ENCODE measurements at regions not wholly inside any gene's neighbourhood (a gene's known extent, or its start where the extent isn't known, plus 50 kb on each side); places are given as distances from the start of the nearest gene placed in this dataset.

DNA sequence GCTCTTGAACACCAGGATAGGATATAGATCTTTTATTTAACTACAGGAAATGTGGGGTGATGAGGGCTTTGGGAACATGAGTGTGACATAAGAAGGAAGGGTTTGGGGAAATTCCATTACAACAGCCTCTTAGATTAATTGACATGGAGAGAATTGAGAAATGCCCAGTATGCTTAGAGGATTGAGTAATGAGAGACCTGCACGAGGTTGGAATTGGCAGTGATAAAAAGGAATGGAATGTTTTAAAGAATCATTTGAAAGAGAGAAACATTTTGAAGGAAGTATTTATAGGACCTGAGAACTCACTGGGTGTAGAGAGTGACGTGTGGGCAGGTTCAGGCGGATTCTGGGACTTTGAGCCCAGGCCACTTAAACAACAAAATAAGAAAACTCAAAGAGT lies 227.0 kb downstream of the BMP2 start:
- no peak overlapping the region for H2BK120ac ChIP-seq (ENCODE audit: low read depth, low read length)
- no peak overlapping the region for H3K14ac ChIP-seq (ENCODE audit: low read length in 2 of 2)
- no peaks in the 10 kb centered on the region for H3K79me1 ChIP-seq (replicated peaks; ENCODE audit: low read length, poor library complexity, severe bottlenecking)
- no peak overlapping the region for H4K91ac ChIP-seq (ENCODE audit: low read length)
- H4K8ac ChIP-seq (ENCODE audit: low read length), result no peak overlapping the region
- no peak overlapping the region for H3K18ac ChIP-seq (ENCODE audit: low read depth in 1 of 2, low read length in 2 of 2)
- no peaks in the 10 kb centered on the region for H3K27me3 ChIP-seq (ENCODE audit: control insufficient read depth in 1 of 2, insufficient read depth in 1 of 2, low read length in 2 of 2)
- H3K4me2 ChIP-seq (ENCODE audit: low read length, poor library complexity, severe bottlenecking), result no peak overlapping the region
- no peaks in the 10 kb centered on the region for H3K36me3 ChIP-seq (ENCODE audit: control insufficient read depth in 1 of 2, insufficient read depth in 2 of 2, low read depth in 1 of 2, low read length in 2 of 2)
- H2AK5ac ChIP-seq (ENCODE audit: low read length, severe bottlenecking), result no peak overlapping the region
- 44% methylated on average over 1 of the region's 3 CpGs for WGBS
- H3K4me3 ChIP-seq (ENCODE audit: insufficient read depth in 1 of 2, low read depth in 1 of 2, low read length in 2 of 2), result no peak overlapping the region
- H2AFZ ChIP-seq (ENCODE audit: low read depth, low read length), result no peak overlapping the region
- peaks cover 1% of the 10 kb centered on the region for H3K4me1 ChIP-seq (ENCODE audit: control insufficient read depth, insufficient read depth, low read depth, low read length)
- H3K27ac ChIP-seq (ENCODE audit: low read length, poor library complexity, severe bottlenecking), result no peak overlapping the region
- no peak overlapping the region for H2BK5ac ChIP-seq (ENCODE audit: low read depth, low read length, poor library complexity, severe bottlenecking)
- no peak overlapping the region for H2BK15ac ChIP-seq (ENCODE audit: low read depth, poor library complexity, severe bottlenecking)
- no peak overlapping the region for H3K4ac ChIP-seq (ENCODE audit: low read depth in 1 of 2, low read length in 2 of 2)
- no peak overlapping the region for H2BK12ac ChIP-seq (ENCODE audit: low read length in 2 of 2)
- H3K9me3 ChIP-seq (ENCODE audit: control insufficient read depth, low read length), result no peaks in the 10 kb centered on the region
- peak; percentile 13 for DNase-seq
- H3K23ac ChIP-seq (ENCODE audit: low read length in 2 of 2), result no peak overlapping the region
- no peak overlapping the region for H3K9ac ChIP-seq (ENCODE audit: low read length)

DNA sequence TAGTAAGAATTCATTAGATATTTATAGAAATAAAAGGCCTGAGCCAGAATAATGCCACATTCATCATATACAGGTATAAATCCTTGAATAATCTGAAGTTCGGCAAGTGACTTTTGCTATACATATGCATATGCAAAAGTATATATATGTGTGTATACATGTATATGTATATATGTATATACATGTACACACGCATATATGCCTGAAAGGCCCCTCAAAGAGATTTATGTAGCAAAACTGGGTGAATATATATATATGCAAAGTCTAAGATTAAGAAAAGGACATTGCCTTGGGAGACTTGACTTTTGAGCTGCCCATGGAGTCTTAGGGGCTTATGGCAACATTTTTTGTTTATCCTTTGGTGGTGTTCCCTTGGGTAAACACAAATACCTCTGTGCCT lies 231.4 kb downstream of the BMP2 start:
- Histone ChIP-seq H4K91ac (ENCODE audit: low read length) (no peak overlapping the region), H3K4me2 (ENCODE audit: low read length, poor library complexity, severe bottlenecking) (no peak overlapping the region), H2BK120ac (ENCODE audit: low read depth, low read length) (no peak overlapping the region), H2BK5ac (ENCODE audit: low read depth, low read length, poor library complexity, severe bottlenecking) (no peak overlapping the region), H4K8ac (ENCODE audit: low read length) (no peak overlapping the region), H2AK5ac (ENCODE audit: low read length, severe bottlenecking) (no peak overlapping the region), H3K36me3 (ENCODE audit: control insufficient read depth in 1 of 2, insufficient read depth in 2 of 2, low read depth in 1 of 2, low read length in 2 of 2) (no peaks in the 10 kb centered on the region), H3K9ac (ENCODE audit: low read length) (no peak overlapping the region), H3K9me3 (ENCODE audit: control insufficient read depth, low read length) (peaks cover 4% of the 10 kb centered on the region), H3K4ac (ENCODE audit: low read depth in 1 of 2, low read length in 2 of 2) (no peak overlapping the region), H3K27me3 (ENCODE audit: control insufficient read depth in 1 of 2, insufficient read depth in 1 of 2, low read length in 2 of 2) (no peaks in the 10 kb centered on the region), H2AFZ (ENCODE audit: low read depth, low read length) (no peak overlapping the region), H3K79me1 (replicated peaks; ENCODE audit: low read length, poor library complexity, severe bottlenecking) (no peaks in the 10 kb centered on the region), H3K4me1 (ENCODE audit: control insufficient read depth, insufficient read depth, low read depth, low read length) (peaks cover 1% of the 10 kb centered on the region), H3K18ac (ENCODE audit: low read depth in 1 of 2, low read length in 2 of 2) (no peak overlapping the region), H3K4me3 (ENCODE audit: insufficient read depth in 1 of 2, low read depth in 1 of 2, low read length in 2 of 2) (no peak overlapping the region), H2BK15ac (ENCODE audit: low read depth, poor library complexity, severe bottlenecking) (no peak overlapping the region), H3K23ac (ENCODE audit: low read length in 2 of 2) (no peak overlapping the region), H2BK12ac (ENCODE audit: low read length in 2 of 2) (no peak overlapping the region), H3K14ac (ENCODE audit: low read length in 2 of 2) (no peak overlapping the region), H3K27ac (ENCODE audit: low read length, poor library complexity, severe bottlenecking) (no peak overlapping the region)
- no peak for DNase-seq
- no CpG with 5 or more reads among the region's 2 CpGs for WGBS

DNA sequence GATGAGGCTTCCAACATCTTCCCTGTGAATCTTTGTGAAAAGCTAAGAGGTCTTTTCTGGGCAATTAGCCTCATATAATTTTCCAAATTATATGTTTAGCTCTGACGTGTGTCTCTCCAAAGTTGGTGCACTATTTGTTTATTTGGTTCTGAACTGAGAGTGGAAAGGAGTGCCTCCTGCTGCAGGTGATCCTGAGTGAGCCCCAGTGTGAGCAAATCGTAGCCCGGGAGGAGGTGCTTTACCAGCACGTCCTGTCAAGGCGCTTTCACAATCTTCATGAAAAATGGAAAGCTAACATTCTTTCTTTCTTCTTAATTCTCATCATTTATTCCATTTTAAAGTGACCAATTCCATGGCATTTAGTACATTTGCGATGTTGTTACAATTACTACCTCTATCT lies 231.9 kb downstream of the BMP2 start:
- H3K4ac ChIP-seq (ENCODE audit: low read depth in 1 of 2, low read length in 2 of 2), result no peak overlapping the region

DNA sequence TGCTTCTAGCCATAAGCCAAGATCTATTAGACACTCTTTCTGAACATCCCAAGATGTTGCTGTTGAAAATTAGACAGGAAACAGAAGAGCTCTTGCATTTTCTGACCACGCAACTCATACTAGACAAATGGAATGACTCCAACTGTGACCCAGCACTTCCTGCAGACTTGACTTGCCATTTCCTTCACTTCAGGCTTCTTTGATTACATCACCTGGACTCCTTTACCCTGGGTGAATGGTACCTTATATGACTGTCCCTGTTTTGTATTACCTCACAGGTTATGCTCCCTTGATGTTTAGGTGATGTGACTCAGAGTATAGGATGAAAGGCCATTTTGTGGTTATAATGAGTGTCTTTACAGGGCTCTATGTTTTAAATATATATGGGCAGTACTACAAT lies 236.1 kb downstream of the BMP2 start:
- no peak overlapping the region for H2AK5ac ChIP-seq (ENCODE audit: low read length, severe bottlenecking)
- H4K8ac ChIP-seq (ENCODE audit: low read length), result no peak overlapping the region
- H2BK5ac ChIP-seq (ENCODE audit: low read depth, low read length, poor library complexity, severe bottlenecking), result no peak overlapping the region
- no peaks in the 10 kb centered on the region for H3K36me3 ChIP-seq (ENCODE audit: control insufficient read depth in 1 of 2, insufficient read depth in 2 of 2, low read depth in 1 of 2, low read length in 2 of 2)
- H3K14ac ChIP-seq (ENCODE audit: low read length in 2 of 2), result no peak overlapping the region
- no peak overlapping the region for H4K91ac ChIP-seq (ENCODE audit: low read length)
- H3K4ac ChIP-seq (ENCODE audit: low read depth in 1 of 2, low read length in 2 of 2), result no peak overlapping the region
- 57% methylated on average over 1 of the region's 1 CpG for WGBS
- DNase-seq, result no peak
- no peak overlapping the region for H2BK12ac ChIP-seq (ENCODE audit: low read length in 2 of 2)
- H3K27ac ChIP-seq (ENCODE audit: low read length, poor library complexity, severe bottlenecking), result no peak overlapping the region
- H3K9me3 ChIP-seq (ENCODE audit: control insufficient read depth, low read length), result peaks cover 26% of the 10 kb centered on the region
- H3K23ac ChIP-seq (ENCODE audit: low read length in 2 of 2), result no peak overlapping the region
- no peak overlapping the region for H2BK15ac ChIP-seq (ENCODE audit: low read depth, poor library complexity, severe bottlenecking)
- H2AFZ ChIP-seq (ENCODE audit: low read depth, low read length), result no peak overlapping the region
- no peaks in the 10 kb centered on the region for H3K4me1 ChIP-seq (ENCODE audit: control insufficient read depth, insufficient read depth, low read depth, low read length)
- no peaks in the 10 kb centered on the region for H3K79me1 ChIP-seq (replicated peaks; ENCODE audit: low read length, poor library complexity, severe bottlenecking)
- H3K4me3 ChIP-seq (ENCODE audit: insufficient read depth in 1 of 2, low read depth in 1 of 2, low read length in 2 of 2), result no peak overlapping the region
- no peak overlapping the region for H3K18ac ChIP-seq (ENCODE audit: low read depth in 1 of 2, low read length in 2 of 2)
- no peaks in the 10 kb centered on the region for H3K27me3 ChIP-seq (ENCODE audit: control insufficient read depth in 1 of 2, insufficient read depth in 1 of 2, low read length in 2 of 2)
- H3K4me2 ChIP-seq (ENCODE audit: low read length, poor library complexity, severe bottlenecking), result no peak overlapping the region
- H3K9ac ChIP-seq (ENCODE audit: low read length), result no peak overlapping the region
- no peak overlapping the region for H2BK120ac ChIP-seq (ENCODE audit: low read depth, low read length)

More for the DNA sequence above, 231.9 kb downstream of the BMP2 start:
- no peak overlapping the region for H2AFZ ChIP-seq (ENCODE audit: low read depth, low read length)
- H3K14ac ChIP-seq (ENCODE audit: low read length in 2 of 2), result no peak overlapping the region
- WGBS, result 83% methylated on average over 6 of the region's 6 CpGs
- H2BK12ac ChIP-seq (ENCODE audit: low read length in 2 of 2), result no peak overlapping the region
- no peak overlapping the region for H2BK5ac ChIP-seq (ENCODE audit: low read depth, low read length, poor library complexity, severe bottlenecking)
- H2AK5ac ChIP-seq (ENCODE audit: low read length, severe bottlenecking), result no peak overlapping the region
- H3K4me3 ChIP-seq (ENCODE audit: insufficient read depth in 1 of 2, low read depth in 1 of 2, low read length in 2 of 2), result no peak overlapping the region
- H3K27me3 ChIP-seq (ENCODE audit: control insufficient read depth in 1 of 2, insufficient read depth in 1 of 2, low read length in 2 of 2), result no peaks in the 10 kb centered on the region
- H3K23ac ChIP-seq (ENCODE audit: low read length in 2 of 2), result no peak overlapping the region
- no peak overlapping the region for H4K91ac ChIP-seq (ENCODE audit: low read length)
- H3K27ac ChIP-seq (ENCODE audit: low read length, poor library complexity, severe bottlenecking), result no peak overlapping the region
- H2BK15ac ChIP-seq (ENCODE audit: low read depth, poor library complexity, severe bottlenecking), result no peak overlapping the region
- H3K9ac ChIP-seq (ENCODE audit: low read length), result no peak overlapping the region
- DNase-seq, result no peak
- H3K79me1 ChIP-seq (replicated peaks; ENCODE audit: low read length, poor library complexity, severe bottlenecking), result no peaks in the 10 kb centered on the region
- no peak overlapping the region for H2BK120ac ChIP-seq (ENCODE audit: low read depth, low read length)
- no peak overlapping the region for H4K8ac ChIP-seq (ENCODE audit: low read length)
- H3K36me3 ChIP-seq (ENCODE audit: control insufficient read depth in 1 of 2, insufficient read depth in 2 of 2, low read depth in 1 of 2, low read length in 2 of 2), result no peaks in the 10 kb centered on the region
- no peak overlapping the region for H3K18ac ChIP-seq (ENCODE audit: low read depth in 1 of 2, low read length in 2 of 2)
- peaks cover 4% of the 10 kb centered on the region for H3K9me3 ChIP-seq (ENCODE audit: control insufficient read depth, low read length)
- no peak overlapping the region for H3K4me2 ChIP-seq (ENCODE audit: low read length, poor library complexity, severe bottlenecking)
- no peaks in the 10 kb centered on the region for H3K4me1 ChIP-seq (ENCODE audit: control insufficient read depth, insufficient read depth, low read depth, low read length)
